ENCODE measurements at regions not wholly inside any gene's neighbourhood (a gene's known extent, or its start where the extent isn't known, plus 50 kb on each side); places are given as distances from the start of the nearest gene placed in this dataset.

- no peak for TF ChIP-seq POLR2AphosphoS5 (IDR thresholded peaks at IDR 0.05; ENCODE audit: insufficient read depth in 1 of 2, low read depth in 1 of 2)
- no peaks in the 10 kb centered on the region for H3K9me3 ChIP-seq
- no peak overlapping the region for H3K27ac ChIP-seq
- H3K4me1 ChIP-seq = no peaks in the 10 kb centered on the region
- no peaks in the 10 kb centered on the region for H3K36me3 ChIP-seq
- DNase-seq (ENCODE audit: extremely low spot score in 2 of 2) = no peak
- H3K27me3 ChIP-seq = no peaks in the 10 kb centered on the region
- intact Hi-C loops (cut with DNase I) = no loop called here
- no peak overlapping the region for H3K4me3 ChIP-seq
Observed at GRCh38 chr3:99409961-99410360, 228.4 kb upstream of the COL8A1 start.

- Histone ChIP-seq H3K36me3 (no peaks in the 10 kb centered on the region), H3K27ac (no peak overlapping the region), H3K4me3 (no peak overlapping the region), H3K4me1 (no peaks in the 10 kb centered on the region), H3K27me3 (no peaks in the 10 kb centered on the region), H3K9me3 (no peaks in the 10 kb centered on the region)
- intact Hi-C loops (cut with DNase I) = no loop called here
- no peak for DNase-seq (ENCODE audit: extremely low spot score in 2 of 2)
- TF ChIP-seq POLR2A (IDR thresholded peaks at IDR 0.05) = no peak
Observed at GRCh38 chr3:99407257-99407656, 231.1 kb upstream of the COL8A1 start.

GRCh38 chr3:99402755-99403154, 235.6 kb upstream of the COL8A1 start:
- H3K4me1 ChIP-seq = no peaks in the 10 kb centered on the region
- peaks cover 4% of the 10 kb centered on the region for H3K9me3 ChIP-seq
- no peaks in the 10 kb centered on the region for H3K27me3 ChIP-seq
- no peak for DNase-seq (ENCODE audit: extremely low spot score in 2 of 2)
- no peaks in the 10 kb centered on the region for H3K36me3 ChIP-seq
- intact Hi-C loops (cut with DNase I) = no loop called here
- no peak overlapping the region for H3K27ac ChIP-seq
- no peak for TF ChIP-seq POLR2A (IDR thresholded peaks at IDR 0.05)
- no peak for TF ChIP-seq CTCF (IDR thresholded peaks at IDR 0.05)
- TF ChIP-seq POLR2AphosphoS5 (IDR thresholded peaks at IDR 0.05; ENCODE audit: insufficient read depth in 1 of 2, low read depth in 1 of 2) = no peak
- H3K4me3 ChIP-seq = no peak overlapping the region

- Histone ChIP-seq H3K36me3 (no peaks in the 10 kb centered on the region), H3K4me1 (no peaks in the 10 kb centered on the region), H3K27ac (no peak overlapping the region), H3K4me3 (no peak overlapping the region), H3K27me3 (no peaks in the 10 kb centered on the region), H3K9me3 (peaks cover 4% of the 10 kb centered on the region)
- no peak for TF ChIP-seq CTCF (IDR thresholded peaks at IDR 0.05)
- no peak for TF ChIP-seq POLR2AphosphoS5 (IDR thresholded peaks at IDR 0.05; ENCODE audit: insufficient read depth in 1 of 2, low read depth in 1 of 2)
- no peak for TF ChIP-seq POLR2A (IDR thresholded peaks at IDR 0.05)
- intact Hi-C loops (cut with DNase I) = no loop called here
- no peak for DNase-seq (ENCODE audit: extremely low spot score in 2 of 2)
Observed at GRCh38 chr3:99400352-99400751, 238.0 kb upstream of the COL8A1 start.

GRCh38 chr3:99396651-99397275, 241.6 kb upstream of the COL8A1 start:
- Histone ChIP-seq H3K9me3 (peaks cover 4% of the 10 kb centered on the region), H3K36me3 (no peaks in the 10 kb centered on the region), H3K27me3 (no peaks in the 10 kb centered on the region), H3K4me1 (peaks cover 5% of the 10 kb centered on the region), H3K27ac (no peak overlapping the region), H3K4me3 (no peak overlapping the region)
- DNase-seq (ENCODE audit: extremely low spot score in 2 of 2) = no peak
- intact Hi-C loops (cut with DNase I) = no loop called here
- no peak for TF ChIP-seq POLR2A (IDR thresholded peaks at IDR 0.05)
- no peak for TF ChIP-seq CTCF (IDR thresholded peaks at IDR 0.05)
- TF ChIP-seq POLR2AphosphoS5 (IDR thresholded peaks at IDR 0.05; ENCODE audit: insufficient read depth in 1 of 2, low read depth in 1 of 2) = no peak

GRCh38 chr3:99394831-99395778, 243.3 kb upstream of the COL8A1 start:
- Histone ChIP-seq H3K4me1 (peaks cover 5% of the 10 kb centered on the region), H3K9me3 (peaks cover 4% of the 10 kb centered on the region), H3K27me3 (no peaks in the 10 kb centered on the region), H3K27ac (no peak overlapping the region), H3K4me3 (no peak overlapping the region), H3K36me3 (no peaks in the 10 kb centered on the region)
- TF ChIP-seq CTCF (IDR thresholded peaks at IDR 0.05) = no peak
- no peak for TF ChIP-seq POLR2AphosphoS5 (IDR thresholded peaks at IDR 0.05; ENCODE audit: insufficient read depth in 1 of 2, low read depth in 1 of 2)
- TF ChIP-seq POLR2A (IDR thresholded peaks at IDR 0.05) = no peak
- intact Hi-C loops (cut with DNase I) = no loop called here
- no peak for DNase-seq (ENCODE audit: extremely low spot score in 2 of 2)
